ENCODE measurements at regions not wholly inside any gene's neighbourhood (a gene's known extent, or its start where the extent isn't known, plus 50 kb on each side); places are given as distances from the start of the nearest gene placed in this dataset.

GRCh38 chr9:28839778-28840430 is 1266.6 kb upstream of the C9orf72 start:
- TF ChIP-seq CTCF (conservative IDR thresholded peaks at IDR 0.05), result no peak
- TF ChIP-seq EZH2 (IDR thresholded peaks at IDR 0.05; ENCODE audit: low read depth), result no peak

Data from PC-9 (cell line).